Activated naive CD4-positive, alpha-beta T cell treated with anti-CD3 and anti-CD28 coated beads for 36 hours (primary cell): ENCODE measurements at regions not wholly inside any gene's neighbourhood (a gene's known extent, or its start where the extent isn't known, plus 50 kb on each side); places are given as distances from the start of the nearest gene placed in this dataset.

ENCODE experiments used
- CTCF ChIA-PET: fragments of 350-600 bp; sonication (Branson Sonifier 250); formaldehyde crosslinking; loops from one replicate; lab custom pipeline; 2021; ENCODE audit warnings: antibody characterized with exemption; lab: Charles Lee
- DNase-seq: peaks from one replicate; pipeline ENCODE4 v3.0.0-alpha.2; 2020
- H3K27ac Mint-ChIP-seq: one replicate; pipeline ENCODE4 v1.8.0; 2021; ENCODE audit warnings: mild to moderate bottlenecking, mixed read lengths
- H3K27me3 Mint-ChIP-seq: one replicate; pipeline ENCODE4 v1.8.0; 2021; ENCODE audit warnings: low read depth, mixed read lengths
- H3K36me3 Mint-ChIP-seq: one replicate; pipeline ENCODE4 v1.8.0; 2021; ENCODE audit warnings: low read depth, mixed read lengths
- H3K4me1 Mint-ChIP-seq: one replicate; pipeline ENCODE4 v1.8.0; 2021; ENCODE audit warnings: low read depth, mixed read lengths
- H3K4me3 Mint-ChIP-seq: one replicate; pipeline ENCODE4 v1.8.0; 2021; ENCODE audit warnings: mild to moderate bottlenecking, moderate library complexity, mixed read lengths
- H3K9me3 Mint-ChIP-seq: one replicate; pipeline ENCODE4 v1.8.0; 2021; ENCODE audit warnings: mixed read lengths
- intact Hi-C: fragments of 100-400 bp; cut with micrococcal nuclease; formaldehyde crosslinking; loops from one replicate; pipeline ENCODE4 v1.15.1; 2023

DNA sequence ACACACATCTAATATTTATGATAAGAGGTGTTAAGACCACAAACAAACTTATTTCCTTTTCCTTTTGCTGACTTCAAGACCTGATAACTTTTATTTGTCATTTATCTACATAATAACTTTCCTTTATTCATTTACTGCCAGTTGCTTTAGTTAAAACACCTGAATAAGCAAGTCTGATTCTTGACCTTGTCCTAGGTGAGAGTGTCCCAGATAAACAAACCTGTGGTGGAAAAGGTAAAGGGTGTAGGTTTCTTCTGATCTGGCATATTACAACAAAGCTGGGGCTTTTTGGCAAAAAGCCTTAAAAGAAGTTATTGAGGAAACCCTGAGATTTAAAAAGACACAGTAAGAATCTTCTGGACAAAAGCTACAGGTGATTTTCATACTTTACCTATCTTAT lies 191.5 kb downstream of the ZBBX start:
- H3K27ac Mint-ChIP-seq, result no peak overlapping the region
- intact Hi-C loops, result no loop called here
- H3K36me3 Mint-ChIP-seq, result no peaks in the 10 kb centered on the region
- DNase-seq, result no peak
- peaks cover under 1% of the 10 kb centered on the region for H3K9me3 Mint-ChIP-seq
- no peaks in the 10 kb centered on the region for H3K27me3 Mint-ChIP-seq
- no peak overlapping the region for H3K4me3 Mint-ChIP-seq
- CTCF ChIA-PET, result no interaction called here
- H3K4me1 Mint-ChIP-seq, result no peaks in the 10 kb centered on the region

DNA sequence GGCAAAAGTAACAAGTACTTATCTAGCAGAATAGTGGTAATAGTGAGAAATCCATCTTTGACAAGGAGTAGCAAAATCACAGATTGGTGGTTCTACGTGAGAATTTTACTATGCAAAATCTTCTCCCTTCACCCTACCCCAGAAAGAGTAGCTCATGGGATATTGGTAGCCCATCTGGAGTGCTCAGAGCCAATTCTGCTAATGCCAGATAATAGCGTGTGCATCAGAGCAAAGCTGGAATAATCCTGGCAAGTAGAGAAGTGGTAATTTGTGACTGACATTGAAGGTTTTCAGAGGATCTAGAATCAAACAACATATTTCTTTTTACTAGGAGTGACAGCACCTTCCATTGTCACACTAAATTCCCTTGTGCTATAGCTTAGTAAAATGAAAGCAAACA lies 192.9 kb downstream of the ZBBX start:
- H3K9me3 Mint-ChIP-seq, result no peaks in the 10 kb centered on the region
- no peaks in the 10 kb centered on the region for H3K27me3 Mint-ChIP-seq
- no peaks in the 10 kb centered on the region for H3K4me1 Mint-ChIP-seq
- CTCF ChIA-PET, result interaction anchor here (0.6 kb wide), 1 partner anchor 545 kb away, joined by 5 read pairs; no protein-coding TSS in a partner anchor
- no peak for DNase-seq
- intact Hi-C loops, result no loop called here
- no peaks in the 10 kb centered on the region for H3K36me3 Mint-ChIP-seq
- H3K27ac Mint-ChIP-seq, result no peak overlapping the region
- H3K4me3 Mint-ChIP-seq, result no peak overlapping the region

- Mint-ChIP-seq H3K27ac (no peak overlapping the region), H3K4me3 (no peak overlapping the region), H3K27me3 (no peaks in the 10 kb centered on the region), H3K4me1 (no peaks in the 10 kb centered on the region), H3K9me3 (no peaks in the 10 kb centered on the region), H3K36me3 (no peaks in the 10 kb centered on the region)
- CTCF ChIA-PET, result no interaction called here
- intact Hi-C loops, result no loop called here
- DNase-seq, result no peak
Observed at GRCh38 chr3:167184511-167184910, 195.6 kb downstream of the ZBBX start.

- no peaks in the 10 kb centered on the region for H3K4me1 Mint-ChIP-seq
- intact Hi-C loops, result no loop called here
- no peak overlapping the region for H3K4me3 Mint-ChIP-seq
- no peaks in the 10 kb centered on the region for H3K27me3 Mint-ChIP-seq
- H3K27ac Mint-ChIP-seq, result no peak overlapping the region
- peaks cover 15% of the 10 kb centered on the region for H3K9me3 Mint-ChIP-seq
- no peaks in the 10 kb centered on the region for H3K36me3 Mint-ChIP-seq
- CTCF ChIA-PET, result no interaction called here
- DNase-seq, result no peak
Observed at GRCh38 chr3:167172377-167172776, 207.7 kb downstream of the ZBBX start.

DNA sequence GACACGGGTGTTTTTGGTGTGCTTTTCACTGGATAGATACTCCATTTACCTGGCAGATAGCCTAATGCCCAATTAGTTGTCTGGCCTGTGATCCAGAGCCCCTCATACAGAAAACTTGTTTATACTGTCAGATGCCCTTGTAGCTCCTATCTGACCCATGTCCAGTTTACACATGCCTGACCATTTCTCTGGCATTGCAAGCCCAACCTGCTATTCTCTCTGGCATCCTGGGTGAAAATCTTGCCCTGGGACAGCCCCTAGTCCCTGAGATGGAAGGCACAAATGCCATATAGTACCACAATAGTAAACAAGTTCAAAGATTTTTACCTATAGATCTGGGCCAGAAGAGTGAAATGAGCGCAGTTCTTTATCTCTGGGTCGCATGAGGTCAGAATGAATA lies 212.6 kb downstream of the ZBBX start:
- Mint-ChIP-seq H3K27me3 (no peaks in the 10 kb centered on the region), H3K4me1 (no peaks in the 10 kb centered on the region), H3K27ac (no peak overlapping the region), H3K9me3 (peaks cover 1% of the 10 kb centered on the region), H3K36me3 (no peaks in the 10 kb centered on the region), H3K4me3 (no peak overlapping the region)
- CTCF ChIA-PET, result no interaction called here
- intact Hi-C loops, result no loop called here
- DNase-seq, result no peak

DNA sequence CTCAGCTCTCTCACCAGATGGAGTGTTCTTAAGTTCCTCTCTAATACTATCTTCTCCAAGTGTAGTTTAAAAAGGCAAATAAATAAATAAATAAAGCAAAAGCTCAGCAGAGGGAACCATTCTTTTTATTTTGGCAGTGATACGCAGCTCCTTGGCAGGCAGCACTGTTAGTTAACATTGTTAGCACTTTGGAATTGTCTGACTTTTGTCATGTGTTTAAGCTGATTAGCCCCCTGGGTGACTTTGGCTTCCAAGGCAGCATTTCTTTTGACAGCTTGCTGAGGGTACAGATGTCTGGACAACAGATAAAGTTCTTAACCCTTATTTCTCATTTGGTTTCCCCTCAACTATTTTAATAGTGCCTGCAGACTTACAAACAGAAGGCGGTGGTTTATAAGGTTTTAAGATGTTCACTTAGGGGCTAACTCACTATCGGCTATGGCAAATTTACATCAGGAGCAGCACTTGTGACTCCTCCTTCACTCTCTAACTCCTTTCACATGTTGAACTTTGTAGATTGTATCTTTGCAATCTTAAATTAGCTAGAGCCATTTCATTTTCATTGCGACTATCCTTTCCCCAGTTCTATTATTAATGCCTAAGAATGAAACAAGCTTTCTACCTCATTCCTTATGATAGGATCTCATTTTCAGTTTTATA lies 213.4 kb downstream of the ZBBX start:
- intact Hi-C loops, result no loop called here
- CTCF ChIA-PET, result no interaction called here
- no peak for DNase-seq
- Mint-ChIP-seq H3K4me3 (no peak overlapping the region), H3K36me3 (no peaks in the 10 kb centered on the region), H3K27me3 (no peaks in the 10 kb centered on the region), H3K27ac (no peak overlapping the region), H3K9me3 (no peaks in the 10 kb centered on the region), H3K4me1 (no peaks in the 10 kb centered on the region)

DNA sequence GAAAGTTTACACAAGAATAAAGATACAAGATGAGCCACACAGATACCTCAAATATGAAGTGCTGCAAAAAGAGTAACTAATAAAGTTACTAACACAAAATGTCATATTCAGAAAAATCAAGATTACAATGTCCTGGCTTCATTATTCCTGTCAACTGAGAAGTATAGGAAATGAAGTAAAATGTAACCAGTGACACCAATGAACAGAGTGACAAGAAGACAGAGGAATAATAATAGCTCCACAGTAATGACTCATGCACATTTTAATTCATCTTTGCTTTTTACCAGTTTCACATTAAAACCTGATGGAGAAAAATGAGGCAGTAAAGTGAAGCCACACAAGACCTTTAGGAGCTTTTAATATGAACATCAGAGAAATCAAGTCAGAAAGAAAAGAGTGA lies 214.1 kb downstream of the ZBBX start:
- no peaks in the 10 kb centered on the region for H3K27me3 Mint-ChIP-seq
- intact Hi-C loops, result no loop called here
- H3K9me3 Mint-ChIP-seq, result no peaks in the 10 kb centered on the region
- DNase-seq, result no peak
- H3K36me3 Mint-ChIP-seq, result no peaks in the 10 kb centered on the region
- no peak overlapping the region for H3K4me3 Mint-ChIP-seq
- H3K4me1 Mint-ChIP-seq, result no peaks in the 10 kb centered on the region
- H3K27ac Mint-ChIP-seq, result no peak overlapping the region
- CTCF ChIA-PET, result no interaction called here

DNA sequence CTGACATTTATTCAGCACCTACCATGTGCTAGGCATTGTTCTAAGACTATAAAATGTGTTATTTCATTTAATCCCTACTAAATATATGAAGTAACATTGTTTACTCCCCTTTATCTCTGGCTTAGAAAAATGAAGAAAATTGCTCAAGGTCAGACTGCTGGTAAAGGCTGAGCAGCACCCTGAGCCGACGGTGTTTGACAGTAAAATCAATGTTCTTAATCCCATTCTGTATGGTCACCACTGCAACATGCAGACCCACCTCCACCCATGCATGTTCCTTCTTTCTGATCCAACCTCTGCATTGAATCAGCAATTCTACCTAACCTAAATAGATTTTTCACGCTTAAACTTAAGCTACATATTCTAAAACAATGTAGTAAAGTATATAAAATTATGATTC lies 216.5 kb downstream of the ZBBX start:
- no peak for DNase-seq
- CTCF ChIA-PET, result no interaction called here
- intact Hi-C loops, result no loop called here
- Mint-ChIP-seq H3K36me3 (no peaks in the 10 kb centered on the region), H3K9me3 (no peaks in the 10 kb centered on the region), H3K4me1 (no peaks in the 10 kb centered on the region), H3K27me3 (no peaks in the 10 kb centered on the region), H3K27ac (no peak overlapping the region), H3K4me3 (no peak overlapping the region)

- no peaks in the 10 kb centered on the region for H3K9me3 Mint-ChIP-seq
- H3K27me3 Mint-ChIP-seq, result no peaks in the 10 kb centered on the region
- no peak overlapping the region for H3K4me3 Mint-ChIP-seq
- intact Hi-C loops, result no loop called here
- H3K36me3 Mint-ChIP-seq, result no peaks in the 10 kb centered on the region
- H3K4me1 Mint-ChIP-seq, result no peaks in the 10 kb centered on the region
- no peak overlapping the region for H3K27ac Mint-ChIP-seq
- CTCF ChIA-PET, result no interaction called here
- DNase-seq, result no peak
Observed at GRCh38 chr3:167162083-167162482, 218.0 kb downstream of the ZBBX start.

DNA sequence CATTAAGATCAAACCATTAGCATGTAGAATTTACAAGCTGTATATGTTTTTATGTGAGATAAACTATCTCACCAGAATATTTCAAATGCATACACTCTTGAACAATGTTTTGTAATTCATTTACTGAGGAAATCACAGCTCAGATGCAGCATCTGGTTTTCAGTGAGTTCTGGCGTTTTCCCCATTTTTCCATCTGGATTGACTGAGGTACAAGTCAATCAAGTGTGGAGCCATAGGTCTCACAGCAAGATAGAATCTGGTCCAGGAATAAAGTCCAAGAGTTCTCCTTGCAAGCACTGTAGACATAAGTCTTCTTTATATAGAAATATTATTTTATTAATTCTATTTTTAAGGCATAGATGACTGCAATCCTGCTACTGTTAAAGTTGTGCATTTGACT lies 219.3 kb downstream of the ZBBX start:
- no peaks in the 10 kb centered on the region for H3K36me3 Mint-ChIP-seq
- intact Hi-C loops, result no loop called here
- DNase-seq, result no peak
- H3K9me3 Mint-ChIP-seq, result peaks cover 7% of the 10 kb centered on the region
- H3K4me3 Mint-ChIP-seq, result no peak overlapping the region
- no peaks in the 10 kb centered on the region for H3K27me3 Mint-ChIP-seq
- H3K27ac Mint-ChIP-seq, result no peak overlapping the region
- CTCF ChIA-PET, result no interaction called here
- no peaks in the 10 kb centered on the region for H3K4me1 Mint-ChIP-seq

DNA sequence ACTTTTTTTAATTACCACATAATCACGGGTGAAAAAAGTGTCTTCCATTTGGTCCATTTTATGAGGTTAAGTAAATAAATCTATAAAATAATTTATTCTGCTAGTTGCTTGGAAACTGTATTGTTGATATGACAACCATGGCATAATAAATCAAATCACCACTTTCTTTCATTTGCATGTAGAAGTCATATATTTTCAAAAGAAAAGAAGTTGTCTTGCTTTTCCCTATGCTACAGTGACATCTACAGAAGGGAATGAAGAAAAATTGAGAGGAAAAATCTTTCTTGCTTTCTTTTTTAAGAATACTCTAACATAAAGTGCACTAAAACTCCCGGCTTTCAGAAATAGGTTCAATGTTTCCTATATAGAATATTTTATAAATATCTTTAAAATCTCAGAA lies 228.5 kb downstream of the ZBBX start:
- H3K4me3 Mint-ChIP-seq, result no peak overlapping the region
- DNase-seq, result no peak
- no peaks in the 10 kb centered on the region for H3K4me1 Mint-ChIP-seq
- H3K36me3 Mint-ChIP-seq, result no peaks in the 10 kb centered on the region
- no peaks in the 10 kb centered on the region for H3K27me3 Mint-ChIP-seq
- intact Hi-C loops, result no loop called here
- H3K27ac Mint-ChIP-seq, result no peak overlapping the region
- H3K9me3 Mint-ChIP-seq, result peaks cover 14% of the 10 kb centered on the region
- CTCF ChIA-PET, result interaction anchor here (0.6 kb wide), 1 partner anchor 548 kb away, joined by 5 read pairs; no protein-coding TSS in a partner anchor

DNA sequence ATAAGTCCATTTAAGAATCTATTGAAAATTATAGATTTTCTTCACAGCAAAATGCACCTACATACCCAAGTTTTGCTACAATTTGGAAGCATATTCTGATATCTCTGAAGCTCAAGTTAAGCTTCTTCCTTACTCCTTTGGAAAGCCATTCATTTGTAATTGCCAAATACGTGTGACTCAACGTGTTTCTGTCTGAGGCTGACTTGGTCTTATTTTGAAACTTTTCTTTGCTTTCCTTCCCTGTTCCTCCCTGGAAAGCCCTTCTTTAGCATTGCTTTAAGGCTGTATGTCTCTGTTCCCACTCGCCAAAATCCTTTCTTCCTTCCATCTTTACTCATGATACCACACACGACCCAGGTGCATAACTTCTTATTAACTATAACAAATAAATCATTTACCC lies 232.0 kb downstream of the ZBBX start:
- Mint-ChIP-seq H3K4me3 (no peak overlapping the region), H3K4me1 (no peaks in the 10 kb centered on the region), H3K9me3 (peaks cover 3% of the 10 kb centered on the region), H3K27me3 (no peaks in the 10 kb centered on the region), H3K27ac (no peak overlapping the region), H3K36me3 (no peaks in the 10 kb centered on the region)
- intact Hi-C loops, result no loop called here
- DNase-seq, result no peak
- CTCF ChIA-PET, result no interaction called here

- intact Hi-C loops, result no loop called here
- CTCF ChIA-PET, result no interaction called here
- H3K9me3 Mint-ChIP-seq, result no peaks in the 10 kb centered on the region
- no peaks in the 10 kb centered on the region for H3K4me1 Mint-ChIP-seq
- no peaks in the 10 kb centered on the region for H3K27me3 Mint-ChIP-seq
- H3K4me3 Mint-ChIP-seq, result no peak overlapping the region
- no peak for DNase-seq
- H3K36me3 Mint-ChIP-seq, result no peaks in the 10 kb centered on the region
- no peak overlapping the region for H3K27ac Mint-ChIP-seq
Observed at GRCh38 chr3:167146911-167147310, 233.2 kb downstream of the ZBBX start.
